Amygdala (tissue), 56 donors: ENCODE measurements at regions not wholly inside any gene's neighbourhood (a gene's known extent, or its start where the extent isn't known, plus 50 kb on each side); places are given as distances from the start of the nearest gene placed in this dataset.

Source experiments
- DNase-seq, 56 donors: peaks; one replicate each; lab custom pipeline; 2025; lab: John Stamatoyannopoulos, UW

GRCh38 chrX:39921838-39922237 lies 175.9 kb downstream of the BCOR start:
- peak in 1 of 56 donors; percentile 0 for DNase-seq

GRCh38 chrX:39922488-39922887 lies 175.3 kb downstream of the BCOR start:
- DNase-seq, result no peak

- DNase-seq, result no peak
Observed at GRCh38 chrX:39922926-39923325, 174.8 kb downstream of the BCOR start.

GRCh38 chrX:39927380-39927779 lies 170.4 kb downstream of the BCOR start:
- no peak for DNase-seq

- no peak for DNase-seq
Observed at GRCh38 chrX:39928704-39929378, 168.9 kb downstream of the BCOR start.

- DNase-seq, result no peak
Observed at GRCh38 chrX:39929379-39930025, 168.3 kb downstream of the BCOR start.

GRCh38 chrX:39930786-39931528 lies 166.8 kb downstream of the BCOR start:
- DNase-seq, result no peak

- no peak for DNase-seq
Observed at GRCh38 chrX:39931529-39932282, 166.1 kb downstream of the BCOR start.

GRCh38 chrX:39935411-39936064 lies 162.2 kb downstream of the BCOR start:
- DNase-seq, result no peak

- no peak for DNase-seq
Observed at GRCh38 chrX:39936886-39937770, 160.6 kb downstream of the BCOR start.

GRCh38 chrX:39938466-39938865 lies 159.3 kb downstream of the BCOR start:
- no peak for DNase-seq

- no peak for DNase-seq
Observed at GRCh38 chrX:39939678-39940077, 158.1 kb downstream of the BCOR start.

- no peak for DNase-seq
Observed at GRCh38 chrX:39941332-39941920, 156.3 kb downstream of the BCOR start.

- no peak for DNase-seq
Observed at GRCh38 chrX:39944416-39944815, 153.3 kb downstream of the BCOR start.

- DNase-seq, result no peak
Observed at GRCh38 chrX:39945709-39946108, 152.0 kb downstream of the BCOR start.

- DNase-seq, result no peak
Observed at GRCh38 chrX:39946822-39947221, 150.9 kb downstream of the BCOR start.

- DNase-seq, result no peak
Observed at GRCh38 chrX:39948582-39948981, 149.2 kb downstream of the BCOR start.

- DNase-seq, result no peak
Observed at GRCh38 chrX:39950018-39950688, 147.6 kb downstream of the BCOR start.
